NCI-H1105 (cell line): ENCODE measurements at regions not wholly inside any gene's neighbourhood (a gene's known extent, or its start where the extent isn't known, plus 50 kb on each side); places are given as distances from the start of the nearest gene placed in this dataset.

Experiments used
- DNase-seq: peaks from one replicate; lab custom pipeline; 2025; lab: John Stamatoyannopoulos, UW

GRCh38 chr5:93320920-93321445 is 260.0 kb downstream of the NR2F1-AS1 start:
- DNase-seq = no peak

DNA sequence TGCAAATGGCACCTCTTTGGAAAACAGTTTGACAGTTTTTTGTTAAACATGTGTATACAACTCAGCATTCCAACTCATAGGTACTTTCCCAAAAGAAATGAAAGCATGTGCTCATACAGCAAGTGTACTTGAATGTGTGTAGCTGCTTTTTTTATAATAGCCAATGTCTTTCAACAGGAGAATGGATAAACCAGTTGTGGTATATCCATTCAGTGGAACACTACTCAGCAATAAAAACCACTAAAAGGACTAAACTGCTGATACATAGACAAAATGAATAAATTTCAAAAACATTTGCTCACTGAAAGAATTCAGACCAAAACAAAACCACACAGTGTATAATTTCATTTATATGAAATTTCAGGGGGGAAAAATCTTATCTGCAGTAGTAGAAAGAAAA is 267.3 kb downstream of the NR2F1-AS1 start:
- no peak for DNase-seq

DNA sequence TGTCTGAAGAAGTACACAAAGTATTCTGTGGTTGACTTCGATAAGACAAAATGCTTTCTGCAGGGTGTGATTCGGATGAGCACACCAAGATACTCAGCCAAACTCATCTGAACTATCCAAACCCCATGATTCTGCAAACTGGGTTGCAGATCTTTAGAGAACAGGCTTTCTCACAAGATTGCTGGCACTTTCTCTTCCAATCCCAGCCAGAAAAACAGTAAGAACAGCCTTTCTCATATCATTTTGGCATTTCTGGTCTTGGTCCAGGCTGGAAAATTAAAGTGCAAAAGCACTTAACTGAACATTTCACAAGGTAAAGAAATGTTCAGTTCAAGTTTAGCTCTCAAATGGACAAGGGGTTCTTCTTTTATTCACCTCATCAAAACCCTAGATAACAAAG is 269.1 kb downstream of the NR2F1-AS1 start:
- no peak for DNase-seq

- no peak for DNase-seq
Measured at GRCh38 chr5:93307557-93307956, 273.5 kb downstream of the NR2F1-AS1 start.

GRCh38 chr5:93305984-93306383 is 275.0 kb downstream of the NR2F1-AS1 start:
- no peak for DNase-seq

DNA sequence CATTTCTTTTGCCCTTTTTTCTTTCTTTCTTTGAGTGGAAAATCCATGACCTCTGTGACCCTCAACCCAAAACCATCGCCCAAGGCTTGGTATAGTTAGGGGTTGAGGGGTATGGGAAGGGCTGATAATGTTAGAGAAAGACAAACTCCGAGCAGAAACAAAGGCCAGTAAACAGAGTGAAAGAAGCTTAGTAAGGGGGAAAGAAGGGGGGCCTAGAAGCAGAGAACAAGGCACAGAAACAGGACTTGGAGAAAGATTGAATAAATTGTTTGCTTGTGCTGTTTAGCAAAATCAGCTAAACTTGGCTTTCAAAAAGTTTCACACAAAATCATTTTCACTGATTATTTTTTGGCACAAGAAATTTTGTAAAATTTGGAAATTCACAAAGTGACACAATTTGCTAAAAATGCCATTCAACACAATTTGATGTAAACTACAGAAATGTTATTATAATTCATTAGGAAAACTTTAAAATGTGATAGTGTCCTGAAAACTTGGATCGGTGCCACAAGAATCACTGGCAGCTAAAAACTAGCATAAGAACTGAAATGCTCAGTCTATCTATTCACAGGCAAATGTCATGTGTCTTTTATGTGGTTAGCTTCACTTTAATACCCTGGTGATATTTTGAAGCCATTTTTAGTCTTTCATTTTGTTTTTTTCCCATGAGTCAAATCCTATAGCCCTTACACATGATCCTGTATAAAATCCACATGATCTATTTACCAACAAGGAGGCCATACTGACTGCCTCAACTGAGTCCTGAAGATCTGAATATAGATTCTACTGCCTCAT is 276.4 kb downstream of the NR2F1-AS1 start:
- no peak for DNase-seq

- no peak for DNase-seq
Measured at GRCh38 chr5:93303291-93303691, 277.7 kb downstream of the NR2F1-AS1 start.

DNA sequence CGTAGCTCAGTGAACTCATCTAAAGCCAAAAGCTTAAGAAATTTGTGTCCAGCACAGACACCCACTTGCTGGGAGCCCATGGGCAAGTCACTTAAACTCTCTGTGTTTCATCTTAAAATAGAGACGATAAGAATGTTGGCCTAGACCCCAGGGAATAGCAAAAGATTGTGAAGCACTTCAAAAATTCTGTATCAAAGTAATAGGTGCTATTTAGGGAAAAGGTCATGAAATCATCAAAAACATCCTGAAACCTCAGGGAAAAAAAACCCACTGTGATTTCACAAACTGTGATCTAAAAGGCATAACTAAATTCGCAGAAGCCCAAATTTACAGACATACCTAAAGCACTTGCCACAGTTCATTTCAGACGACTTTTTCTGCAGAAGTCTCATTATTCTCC is 278.3 kb downstream of the NR2F1-AS1 start:
- no peak for DNase-seq

GRCh38 chr5:93300945-93301344 is 280.1 kb downstream of the NR2F1-AS1 start:
- DNase-seq = no peak

DNA sequence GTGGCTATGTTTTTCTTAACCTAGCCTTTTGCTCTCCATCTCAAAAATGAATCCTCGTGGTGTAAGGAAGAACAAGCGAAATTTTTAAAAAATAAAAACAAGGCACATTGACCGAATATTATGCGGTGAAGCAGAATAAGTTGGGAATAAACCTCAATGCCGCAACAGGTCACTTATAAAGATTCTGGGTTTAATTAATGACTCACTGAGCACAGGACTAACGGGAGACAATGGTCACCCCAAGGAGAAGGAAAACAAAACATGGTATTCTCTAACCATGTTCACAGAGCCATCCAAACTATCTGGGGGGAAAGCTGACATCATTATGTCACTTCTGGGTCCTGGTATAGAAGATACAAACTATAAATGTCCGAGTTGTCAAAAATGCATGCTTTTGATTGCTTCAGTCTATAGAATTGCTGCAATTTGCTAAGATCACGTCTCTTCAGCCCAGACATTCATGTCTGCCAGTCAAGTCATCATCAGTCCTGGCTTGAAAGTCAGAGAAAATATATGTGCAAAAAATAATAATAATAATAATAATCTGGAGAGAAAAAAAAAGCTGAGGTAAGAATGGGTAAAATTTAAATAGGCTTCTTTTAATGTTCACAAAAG is 280.6 kb downstream of the NR2F1-AS1 start:
- DNase-seq = no peak

GRCh38 chr5:93299681-93300308 is 281.2 kb downstream of the NR2F1-AS1 start:
- no peak for DNase-seq

GRCh38 chr5:93297116-93297515 is 283.9 kb downstream of the NR2F1-AS1 start:
- no peak for DNase-seq

- no peak for DNase-seq
Measured at GRCh38 chr5:93296338-93296737, 284.7 kb downstream of the NR2F1-AS1 start.

DNA sequence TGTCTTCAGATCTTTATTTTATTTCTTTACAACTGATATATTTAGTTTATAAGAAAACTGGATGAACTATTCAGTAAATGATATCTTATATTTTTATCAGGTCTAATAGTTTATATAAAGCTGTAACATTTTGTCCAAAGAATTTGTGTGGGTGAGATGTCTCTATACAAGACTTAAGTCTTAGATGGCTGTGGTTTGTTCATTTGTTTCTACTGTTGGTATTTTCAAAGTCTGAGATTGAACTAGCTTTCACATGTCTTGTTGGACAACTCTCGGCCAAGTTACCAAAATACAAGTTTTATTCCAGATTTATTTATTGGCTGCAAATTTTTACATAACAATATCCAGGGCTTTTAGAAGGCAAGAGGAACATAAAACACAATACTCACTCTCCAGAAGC is 286.0 kb downstream of the NR2F1-AS1 start:
- no peak for DNase-seq

DNA sequence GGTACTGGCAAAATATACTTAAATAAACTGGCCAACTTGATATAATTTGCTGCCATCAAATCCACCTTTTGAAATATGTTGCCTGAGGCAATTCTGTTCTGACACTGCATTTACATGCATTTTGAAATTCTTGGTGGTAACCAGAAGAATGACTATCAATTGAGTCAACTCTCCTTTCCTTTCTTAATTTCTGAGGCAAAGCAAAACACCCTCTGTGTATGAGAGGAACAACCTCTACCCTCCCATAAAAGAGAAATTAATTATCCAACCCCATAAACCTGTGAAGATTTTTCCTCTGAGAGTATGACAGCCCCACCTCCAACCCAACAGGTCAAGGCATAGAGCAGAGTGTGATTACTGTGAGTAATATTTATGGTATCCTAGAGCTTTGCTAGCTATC is 286.8 kb downstream of the NR2F1-AS1 start:
- DNase-seq = no peak

GRCh38 chr5:93289942-93290341 is 291.1 kb downstream of the NR2F1-AS1 start:
- no peak for DNase-seq

DNA sequence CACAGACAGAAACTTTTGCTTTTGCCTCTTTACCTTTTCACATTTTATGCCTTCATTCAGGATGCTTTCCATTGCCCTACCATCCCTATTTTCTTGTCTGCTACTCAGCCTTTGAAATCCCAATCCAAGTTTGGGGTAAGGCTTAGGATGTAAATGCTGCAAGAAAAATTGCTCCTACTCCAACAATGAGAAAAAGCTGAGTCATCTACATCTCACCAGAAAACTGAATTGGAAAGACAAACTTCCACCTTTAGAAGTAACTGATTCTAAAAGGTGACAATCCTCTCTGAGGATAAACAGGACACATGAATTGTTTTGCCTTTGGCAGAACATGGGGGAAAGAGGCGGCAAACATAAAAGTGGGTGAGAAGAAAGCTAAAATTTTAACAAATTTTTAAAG is 295.6 kb downstream of the NR2F1-AS1 start:
- DNase-seq = no peak

DNA sequence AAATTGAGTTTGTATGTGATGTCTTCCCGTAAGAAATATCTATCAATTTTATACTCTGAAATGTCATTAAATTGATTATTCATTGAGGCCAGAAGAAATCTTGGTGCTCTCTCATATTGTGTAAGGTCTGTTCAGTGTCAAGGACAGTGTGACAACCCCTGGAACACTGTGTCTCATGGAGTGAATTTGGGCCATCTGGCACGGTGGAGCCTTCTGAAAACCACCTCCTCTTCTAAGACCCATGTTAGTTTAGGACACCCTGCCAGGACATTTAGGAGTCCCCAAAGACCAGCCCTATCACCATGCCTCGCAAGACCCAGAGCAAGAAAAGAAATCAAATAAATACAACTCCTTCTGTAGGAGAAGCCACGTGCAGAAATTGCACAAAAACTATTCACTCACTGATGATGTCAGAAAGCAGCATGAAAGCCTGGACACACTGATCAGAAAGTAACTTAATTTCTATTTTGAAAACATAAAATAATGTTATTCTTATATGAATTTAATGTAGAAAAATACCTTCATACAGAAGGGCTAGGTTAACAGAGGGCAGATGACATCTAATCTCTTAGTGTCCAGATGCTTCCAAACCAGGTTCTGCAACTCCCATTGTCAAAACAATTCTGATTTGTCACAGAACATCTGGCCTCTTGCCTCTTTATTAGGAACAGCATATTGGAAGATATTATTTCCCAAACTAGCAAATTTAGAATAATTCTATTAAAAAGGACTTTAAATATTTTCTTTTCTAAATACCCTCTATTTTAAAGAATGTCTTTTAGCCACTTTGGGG is 298.8 kb downstream of the NR2F1-AS1 start:
- no peak for DNase-seq

DNA sequence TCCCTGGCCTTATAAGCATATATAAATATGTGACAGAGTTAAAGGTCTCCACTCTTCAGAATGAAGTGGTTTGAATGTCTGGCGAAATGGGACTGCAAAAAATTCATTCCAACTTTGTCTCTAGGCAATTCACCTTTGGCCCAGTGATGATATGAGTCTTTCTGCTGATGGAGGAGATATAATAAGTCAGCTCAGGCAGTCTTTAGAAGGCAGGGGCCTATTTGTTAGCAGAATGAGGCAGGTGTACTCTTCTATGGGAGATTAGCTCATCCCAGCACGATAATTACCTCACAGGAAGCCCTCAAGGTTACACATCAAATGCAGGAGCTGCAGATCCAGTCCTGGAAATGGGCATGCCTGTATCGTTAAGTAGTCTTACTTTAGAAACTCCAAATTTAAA is 300.5 kb downstream of the NR2F1-AS1 start:
- DNase-seq = no peak

DNA sequence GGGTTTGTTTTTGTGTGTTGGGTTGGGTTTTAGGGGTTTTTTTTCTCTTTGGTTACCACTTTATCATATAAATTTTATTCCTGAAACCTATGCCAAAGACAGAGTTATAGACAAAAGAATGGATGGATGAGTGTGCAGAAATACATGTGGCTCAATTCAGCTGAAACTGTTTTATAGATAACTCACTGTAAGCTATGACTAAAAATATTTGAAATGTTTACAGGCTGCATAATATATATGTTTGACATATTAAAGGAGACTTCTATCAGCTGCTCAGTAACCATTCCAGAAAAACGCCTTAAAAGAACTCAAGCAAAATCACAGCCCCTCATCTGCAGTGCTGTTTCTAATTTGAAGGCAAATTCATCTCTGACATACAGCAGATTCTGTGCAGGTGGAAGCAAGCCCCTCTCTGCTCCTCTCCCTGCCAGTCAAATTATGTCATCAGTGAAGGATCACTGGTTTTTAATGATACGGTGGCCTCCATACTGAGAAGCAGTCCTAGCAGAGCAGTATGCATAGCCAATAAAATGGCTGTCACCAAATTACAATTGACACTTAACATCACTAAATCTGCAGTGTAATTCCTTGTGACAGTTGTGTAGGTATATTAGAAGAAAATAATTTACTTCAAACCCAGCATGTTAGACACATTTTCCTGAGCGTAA is 301.6 kb downstream of the NR2F1-AS1 start:
- DNase-seq = no peak

- DNase-seq = no peak
Measured at GRCh38 chr5:93278896-93279295, 302.1 kb downstream of the NR2F1-AS1 start.

DNA sequence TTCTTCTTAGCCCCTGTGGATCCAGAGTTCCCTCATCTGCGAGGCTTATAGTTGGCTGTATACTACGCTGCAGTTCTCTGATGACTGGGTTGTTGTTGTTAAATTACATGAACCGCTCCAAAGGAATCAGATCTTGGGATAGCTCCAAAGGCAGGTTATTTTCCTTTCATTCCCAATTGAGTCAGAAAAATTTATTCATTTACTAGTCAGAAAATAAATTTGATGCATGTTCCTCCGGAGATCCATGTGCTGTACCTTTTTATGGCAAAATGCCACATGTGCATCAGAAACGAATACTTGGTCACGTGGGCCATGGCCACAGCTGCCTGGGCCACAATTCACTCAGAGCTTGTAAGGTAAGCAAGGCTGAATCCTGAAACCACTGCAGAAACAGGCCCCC is 304.0 kb downstream of the NR2F1-AS1 start:
- DNase-seq = no peak
